ENCODE measurements at regions not wholly inside any gene's neighbourhood (a gene's known extent, or its start where the extent isn't known, plus 50 kb on each side); places are given as distances from the start of the nearest gene placed in this dataset.
"Not testable (repeated sequence)": the region's sequence is repeated elsewhere in the genome, so short reads cannot be mapped to it uniquely, and the experiment has no call there.

DNA sequence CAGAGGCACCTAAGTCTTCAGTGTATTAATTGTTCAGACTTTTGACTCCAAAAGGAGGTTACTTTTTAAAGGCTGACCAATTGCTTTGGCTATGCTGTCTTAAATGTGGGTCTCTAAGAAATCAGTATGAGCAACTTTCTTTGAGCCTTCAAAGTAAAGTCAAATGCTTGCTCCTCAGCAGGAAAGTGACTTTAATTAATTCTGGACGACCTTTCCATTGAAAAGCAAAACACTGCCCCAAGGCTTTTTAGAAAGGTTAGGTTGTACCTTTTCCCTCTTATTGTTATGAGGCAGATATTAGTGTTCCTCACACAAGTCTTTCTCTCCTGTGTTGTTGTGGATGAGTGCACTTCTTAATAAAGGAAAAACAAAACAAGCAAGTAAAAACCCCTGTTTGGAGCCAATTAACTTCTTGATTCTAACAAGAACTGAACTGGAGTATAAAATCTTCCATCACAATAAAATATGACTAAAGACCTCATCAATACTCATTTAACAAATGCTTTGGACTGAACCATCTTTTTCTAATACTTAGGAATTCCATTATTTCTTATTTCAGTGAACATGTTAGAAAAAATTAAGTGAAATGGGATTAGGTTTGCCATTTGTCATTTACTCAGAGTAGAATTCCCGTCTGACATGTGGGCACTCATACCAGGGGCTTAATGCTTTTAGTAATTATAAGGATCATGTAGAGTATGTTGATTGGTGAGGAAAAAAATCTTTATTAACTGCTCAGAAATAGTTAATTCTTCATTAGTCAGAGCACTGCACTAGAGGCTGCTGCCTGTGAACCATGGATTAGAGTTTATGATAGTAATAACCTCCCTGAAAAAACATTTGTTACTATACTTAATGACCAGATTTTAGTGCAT is 159.1 kb upstream of the ZNF608 start:
- peak; percentile 67 for DNase-seq

DNA sequence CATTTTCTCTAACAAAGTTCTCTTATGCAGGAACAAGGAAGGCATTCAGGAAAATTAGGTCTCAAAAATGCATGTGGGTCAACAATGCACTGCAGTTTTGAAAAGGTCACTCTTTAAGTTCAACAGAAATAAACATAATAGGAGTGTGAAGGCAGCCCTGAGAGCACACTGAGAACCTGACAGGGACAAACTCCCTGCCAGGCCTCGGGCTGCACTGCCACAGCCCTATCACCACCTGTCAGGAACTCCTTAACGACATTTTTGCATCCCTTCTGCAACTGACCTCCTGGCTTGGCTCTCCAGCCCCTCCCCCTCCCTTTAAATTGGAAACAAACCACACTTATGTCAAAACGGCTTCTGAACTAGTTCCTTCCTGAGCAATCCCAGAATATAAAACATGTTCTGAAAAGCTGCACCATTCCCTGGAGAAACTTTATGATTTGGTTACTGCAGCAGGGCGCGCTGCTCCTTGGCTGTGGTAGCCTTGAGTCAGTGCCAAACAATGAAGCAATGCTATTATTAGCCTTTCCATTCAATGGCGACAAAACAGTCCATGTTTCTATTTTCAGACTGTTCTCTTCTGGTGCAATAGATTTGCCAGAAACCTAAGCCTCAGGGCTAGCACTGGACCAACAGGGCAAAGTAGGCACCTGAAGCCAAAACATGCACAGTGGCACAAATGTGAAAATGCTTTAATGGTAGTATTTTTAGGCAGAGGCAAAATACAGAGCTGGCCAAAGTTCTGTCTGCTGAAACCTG is 160.1 kb upstream of the ZNF608 start:
- peak; percentile 40 for DNase-seq

DNA sequence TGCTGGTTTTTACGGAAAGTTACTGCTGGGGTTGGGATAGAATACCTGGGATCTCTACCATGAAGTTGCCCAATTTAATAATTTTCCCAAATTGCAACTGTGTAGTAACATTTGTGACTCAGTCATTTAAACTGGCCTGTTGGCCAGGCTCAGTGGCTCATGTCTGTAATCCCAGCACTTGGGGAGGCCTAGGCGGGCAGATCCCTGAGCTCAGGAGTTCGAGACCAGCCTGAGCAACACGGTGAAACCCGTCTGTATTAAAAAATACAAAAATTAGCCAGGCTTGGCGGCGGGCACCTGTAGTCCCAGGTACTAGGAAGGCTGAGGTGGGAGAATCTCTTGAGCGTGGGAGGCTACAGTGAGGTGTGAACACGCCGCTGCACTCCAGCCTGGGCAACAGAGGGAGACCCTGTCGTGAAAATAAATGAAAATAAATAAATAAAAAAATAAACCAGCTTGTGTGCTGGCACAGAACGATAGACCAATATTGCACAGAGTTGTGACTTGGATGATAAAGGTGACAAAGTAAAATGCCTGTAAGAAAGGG is 160.7 kb upstream of the ZNF608 start:
- DNase-seq, result no peak

DNA sequence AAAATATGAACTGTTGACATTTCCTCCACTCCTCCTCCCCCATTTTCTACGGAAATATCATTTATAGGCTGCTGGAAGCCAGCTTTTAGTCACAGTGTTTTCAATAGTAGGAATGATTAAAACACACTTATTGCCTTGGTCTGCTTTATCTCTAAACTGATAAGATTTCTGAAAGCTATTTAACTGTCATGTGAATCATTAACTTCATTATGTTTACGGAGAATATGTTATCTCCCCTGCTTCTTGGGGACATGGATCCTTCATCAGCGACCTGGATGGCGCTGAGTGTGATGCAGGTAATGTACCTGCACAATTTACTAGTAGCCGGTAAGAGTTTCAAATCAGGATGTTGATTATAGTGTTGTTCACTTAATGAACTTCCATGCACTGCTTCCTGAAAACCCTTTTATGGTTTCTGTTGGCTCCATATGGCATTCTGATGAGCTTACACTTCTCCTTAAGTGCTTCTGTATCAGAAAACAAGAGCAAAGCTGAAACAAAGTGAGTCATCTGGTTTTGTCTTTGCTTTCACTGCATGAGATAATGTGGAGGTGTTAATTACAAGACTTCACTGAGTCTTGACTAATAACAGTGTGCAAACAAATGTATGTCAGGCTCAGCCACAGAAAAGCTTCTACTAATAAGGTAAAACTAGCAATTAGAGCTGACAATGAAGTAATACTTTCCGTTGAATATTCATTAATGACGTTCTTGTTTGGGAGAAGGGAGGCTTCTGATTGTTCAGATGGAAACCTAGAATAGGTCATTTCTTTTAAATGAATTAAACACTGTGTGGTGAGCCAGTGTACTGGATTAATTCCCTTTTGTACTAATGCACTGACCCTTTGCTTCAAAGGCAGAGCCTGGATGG is 162.4 kb upstream of the ZNF608 start:
- DNase-seq, result peak; percentile 75

DNA sequence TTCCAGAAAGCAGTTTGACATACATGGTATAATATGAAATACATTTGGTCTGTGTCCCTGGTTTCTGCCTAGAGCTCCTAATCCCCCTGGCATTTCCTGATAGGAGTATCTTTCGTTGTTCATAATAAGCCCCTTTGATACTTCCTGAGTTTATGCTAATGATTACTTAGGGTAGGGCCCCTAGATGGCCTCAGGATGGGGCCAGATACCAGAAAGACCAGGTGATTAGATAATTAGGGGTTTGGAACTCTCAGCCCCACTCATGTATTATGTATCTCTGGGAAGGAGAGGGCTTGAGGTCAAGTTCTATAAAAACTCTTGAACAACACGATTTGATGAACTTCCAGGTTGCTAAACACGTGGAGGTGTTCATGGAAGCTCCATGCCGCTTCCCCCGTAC is 163.3 kb upstream of the ZNF608 start:
- DNase-seq, result peak; percentile 17

DNA sequence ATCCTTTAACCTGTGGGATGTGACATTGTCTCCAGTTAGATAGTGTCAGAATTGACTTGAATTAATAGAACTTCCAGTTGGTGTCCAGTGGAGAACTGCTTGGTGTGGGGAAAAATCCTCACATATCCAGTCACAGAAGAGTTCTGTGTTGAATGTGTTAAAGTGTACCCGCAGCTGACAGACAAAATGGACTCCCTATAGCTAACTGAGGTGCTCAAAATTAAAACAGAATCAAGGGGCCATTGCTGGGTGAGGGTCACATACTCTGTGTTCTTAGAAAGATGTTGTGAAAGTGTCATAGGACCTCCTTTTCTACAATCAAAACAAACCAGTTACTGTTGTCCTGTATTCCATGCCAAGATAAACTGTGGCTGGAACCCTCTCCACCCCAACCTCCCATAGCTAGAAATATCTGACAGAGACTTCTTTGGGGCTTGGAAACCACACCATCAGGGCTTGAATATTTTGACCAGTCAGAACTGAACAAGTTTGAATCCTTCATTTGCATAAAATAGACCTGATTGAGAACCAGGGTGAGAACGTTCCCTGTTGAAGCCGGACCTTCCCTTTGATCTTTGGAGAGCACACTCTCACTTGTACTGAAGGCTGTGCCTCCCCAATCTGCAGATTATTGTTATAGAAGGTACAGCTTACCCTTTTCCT is 164.0 kb upstream of the ZNF608 start:
- DNase-seq, result no peak

DNA sequence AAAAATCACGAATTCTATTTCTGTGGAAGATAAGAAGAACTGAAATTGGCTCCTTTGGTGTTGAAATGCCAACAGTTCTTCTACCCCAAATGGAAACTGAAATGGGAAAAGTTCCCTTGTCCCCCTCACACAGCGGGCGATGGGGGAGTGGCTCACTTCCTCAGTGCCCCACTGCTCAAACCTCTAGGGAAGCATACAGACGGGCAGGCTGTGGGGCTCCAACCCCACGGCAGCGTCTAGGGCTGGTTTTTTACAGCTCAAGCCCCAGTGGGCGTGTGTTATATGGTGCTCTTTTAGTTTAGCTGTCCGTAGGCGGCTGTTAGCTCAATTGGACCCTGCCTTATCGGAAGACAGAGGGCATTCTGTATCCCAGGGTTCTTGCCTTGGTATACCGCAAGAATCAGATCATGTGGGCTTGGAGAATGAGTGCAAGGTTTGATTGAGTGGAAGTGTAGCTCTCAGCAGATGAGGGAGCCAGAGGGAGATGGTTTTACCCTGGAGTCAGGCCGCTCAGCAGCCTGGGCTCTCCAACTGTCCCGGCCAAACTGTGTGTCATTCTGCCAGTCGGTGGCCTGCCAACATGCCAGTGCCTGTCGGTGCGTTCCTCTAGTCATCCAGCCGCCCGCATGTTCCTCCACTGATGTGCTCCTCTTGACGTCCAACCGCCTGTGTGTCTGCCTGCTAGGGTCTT is 166.3 kb upstream of the ZNF608 start:
- no peak for DNase-seq

DNA sequence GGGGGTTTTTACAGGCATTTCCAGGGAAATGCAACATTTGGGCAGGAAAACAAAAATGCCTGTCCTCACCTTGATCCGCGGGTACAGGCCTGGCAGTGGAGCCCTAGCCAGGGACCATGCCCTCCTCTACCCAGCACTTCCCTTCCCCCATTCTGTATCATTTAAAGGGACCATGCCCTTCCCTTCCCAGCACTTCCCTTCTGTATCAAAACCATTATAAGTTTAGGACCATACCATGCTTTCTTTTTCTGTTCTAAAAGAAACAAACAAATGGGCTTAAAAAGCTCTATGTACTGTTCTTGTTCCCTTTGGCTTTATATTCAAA is 166.9 kb upstream of the ZNF608 start:
- DNase-seq, result no peak

DNA sequence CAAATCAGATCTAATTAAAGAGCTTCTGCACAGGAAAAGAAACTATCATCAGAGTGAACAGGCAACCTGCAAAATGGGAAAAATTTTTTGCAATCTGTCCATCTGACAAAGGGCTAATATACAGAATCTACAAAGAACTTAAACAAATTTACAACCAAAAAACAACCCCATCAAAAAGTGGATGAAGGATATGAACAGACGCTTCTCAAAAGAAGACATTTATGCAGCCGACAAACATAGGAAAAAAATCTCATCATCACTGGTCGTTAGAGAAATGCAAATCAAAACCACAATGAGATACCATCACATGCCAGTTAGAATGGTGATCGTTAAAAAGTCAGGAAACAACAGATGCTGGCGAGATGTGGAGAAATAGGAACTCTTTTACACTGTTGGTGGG is 169.9 kb upstream of the ZNF608 start:
- not testable (repeated sequence) for DNase-seq

DNA sequence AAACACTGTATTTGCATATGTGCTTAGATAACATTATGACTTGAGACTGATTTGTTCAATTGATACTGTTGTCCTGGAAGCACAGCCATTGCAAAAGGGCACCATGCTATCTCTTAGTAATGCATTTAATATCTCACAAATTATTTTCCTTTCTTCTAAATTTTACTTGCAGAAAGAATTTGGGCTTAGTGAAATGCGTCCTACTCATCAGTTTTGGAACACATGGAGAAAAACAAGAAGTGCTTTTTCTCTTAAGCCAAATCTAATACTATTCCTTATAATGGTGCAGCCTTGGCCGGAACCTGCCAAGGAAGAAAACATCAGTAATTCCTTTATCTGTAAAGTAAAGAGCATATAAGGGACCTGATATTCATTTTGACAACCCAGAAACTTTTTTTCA is 172.2 kb upstream of the ZNF608 start:
- no peak for DNase-seq

DNA sequence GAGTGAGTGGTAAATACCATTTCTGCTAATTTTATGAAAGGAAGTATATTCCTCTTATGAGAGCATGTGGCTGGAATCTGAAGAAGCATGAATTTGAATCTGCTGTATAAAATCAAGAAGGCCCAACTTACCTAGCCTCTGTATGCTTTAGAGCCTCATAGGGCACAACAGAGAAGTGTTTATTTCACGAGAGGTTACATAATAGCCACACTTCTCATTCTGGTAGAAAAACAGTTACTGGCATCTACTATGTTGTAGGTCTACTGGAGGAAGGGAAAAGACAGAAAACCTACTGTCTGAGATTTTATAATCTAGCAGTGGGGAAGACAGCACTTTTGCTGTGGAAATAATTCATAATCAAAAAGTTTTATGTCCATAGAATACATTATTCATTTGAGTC is 172.6 kb upstream of the ZNF608 start:
- DNase-seq, result no peak

DNA sequence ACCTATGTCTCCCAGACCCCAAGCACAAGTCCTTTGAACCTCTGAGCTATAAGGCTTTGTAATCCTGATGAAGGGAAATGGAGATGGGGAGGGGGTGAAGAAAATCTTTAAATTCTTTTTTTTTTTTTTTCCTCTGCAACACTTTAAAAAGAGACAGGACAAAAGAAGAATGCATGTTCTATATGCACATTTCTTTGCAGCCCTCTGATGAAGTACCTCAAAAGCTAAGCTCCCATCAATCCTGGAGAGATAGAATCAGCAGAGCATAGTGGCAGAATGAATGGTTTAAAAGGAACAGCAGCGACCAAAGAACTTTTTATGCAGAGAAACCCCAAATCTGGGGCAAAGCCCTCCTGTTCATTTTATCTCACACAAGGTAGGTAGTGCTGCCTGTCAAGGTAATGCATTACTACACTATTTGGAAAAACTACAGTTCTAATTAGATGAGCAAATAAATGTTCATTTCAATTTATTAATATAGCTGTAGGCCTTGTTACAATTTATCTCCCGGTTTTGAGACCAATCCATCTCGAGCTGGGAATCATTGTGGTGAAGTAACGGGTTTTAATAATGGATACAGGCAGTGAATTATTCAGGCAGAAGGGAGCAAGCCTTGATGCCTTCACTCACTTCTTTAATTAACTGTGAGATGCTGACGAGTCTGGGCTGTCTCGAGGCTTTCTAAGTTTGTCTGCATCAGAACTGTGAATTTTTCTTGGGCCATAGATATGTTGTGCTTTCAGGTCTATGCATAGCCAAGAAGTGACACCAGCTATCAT is 173.5 kb upstream of the ZNF608 start:
- no peak for DNase-seq

DNA sequence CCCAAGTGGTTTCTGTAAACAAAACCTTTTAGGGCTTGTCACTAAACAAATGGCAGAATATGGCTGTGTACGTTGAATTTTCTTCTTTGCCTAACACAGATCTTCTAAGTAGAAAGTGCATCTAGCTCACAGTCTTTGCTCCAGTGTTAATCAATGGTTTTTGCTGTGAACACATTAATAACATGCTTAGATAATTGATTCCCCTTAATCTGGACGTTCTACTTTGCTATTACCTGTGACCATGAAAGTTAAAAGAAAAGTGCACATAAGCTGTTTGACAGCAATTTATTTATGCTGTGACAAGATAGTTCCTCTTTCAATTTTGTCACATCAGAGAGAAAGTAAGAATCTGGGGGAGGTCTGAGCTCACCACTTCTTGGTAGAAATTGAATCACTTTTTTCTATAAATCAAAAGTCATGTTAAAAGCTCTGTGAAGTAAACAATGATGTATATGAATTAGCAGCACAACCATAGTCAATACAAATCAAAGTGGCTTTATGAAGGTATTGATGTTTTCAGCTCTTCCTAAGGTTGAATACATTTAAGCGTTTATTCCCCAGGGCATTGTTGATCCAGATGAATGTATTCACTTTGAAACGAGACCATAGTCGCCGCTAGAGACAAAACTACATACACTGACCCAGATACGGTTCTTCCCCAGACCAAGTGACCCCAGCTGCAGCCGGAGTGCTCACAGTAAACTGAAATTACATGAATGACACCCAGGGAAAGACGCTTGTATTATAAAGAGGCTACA is 174.6 kb upstream of the ZNF608 start:
- peak; percentile 68 for DNase-seq

DNA sequence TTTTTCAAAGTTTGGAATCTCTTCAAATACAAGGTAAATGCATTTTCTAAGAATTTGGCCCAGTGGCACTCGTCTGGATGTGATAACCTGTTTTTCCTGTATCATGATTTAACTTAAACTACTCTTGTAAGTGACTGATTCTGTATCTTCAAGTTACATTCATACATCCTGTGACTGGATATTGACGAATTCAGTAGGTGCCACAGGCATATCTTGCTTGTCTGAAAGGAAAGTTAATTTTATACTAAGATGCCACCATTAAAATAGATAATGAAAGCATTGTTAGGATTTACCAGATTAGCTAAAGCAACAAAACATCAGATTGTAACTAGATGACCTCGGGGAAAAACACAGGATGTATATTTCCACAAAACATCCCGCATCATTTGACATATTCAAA is 175.3 kb upstream of the ZNF608 start:
- DNase-seq, result no peak

DNA sequence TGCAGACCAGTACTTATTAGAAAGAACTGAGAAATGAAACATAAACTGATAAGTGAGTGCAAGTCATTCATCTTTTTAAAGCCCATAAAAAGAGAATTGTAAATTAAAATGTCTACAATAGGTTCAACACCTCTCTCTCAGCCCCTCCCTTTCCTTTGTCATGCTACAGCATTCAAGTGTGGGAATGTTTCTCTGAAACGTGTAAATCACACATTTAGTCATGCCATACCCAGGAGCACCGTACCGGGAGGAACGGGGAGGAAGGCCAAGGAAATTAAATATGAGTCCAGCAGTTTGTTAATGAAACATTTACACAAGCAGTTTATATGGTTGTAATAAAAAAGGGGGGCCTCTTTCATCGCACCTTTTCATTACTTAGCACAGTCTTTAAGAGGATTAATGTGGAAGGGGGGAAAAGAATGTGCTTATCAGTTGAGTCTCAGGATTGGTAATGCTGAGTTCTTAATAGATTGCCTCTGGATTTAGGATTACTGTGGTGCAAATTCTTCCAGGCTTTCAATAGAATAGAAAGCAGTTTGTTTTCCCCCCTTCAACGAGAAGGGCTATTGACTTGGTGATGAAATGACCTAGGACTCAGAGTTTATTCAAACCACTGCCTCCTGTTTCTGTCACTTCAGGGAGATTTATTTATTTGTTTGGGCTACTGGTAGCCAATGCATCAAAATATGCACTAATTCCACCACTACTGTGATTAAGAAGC is 176.0 kb upstream of the ZNF608 start:
- DNase-seq, result peak; percentile 92

DNA sequence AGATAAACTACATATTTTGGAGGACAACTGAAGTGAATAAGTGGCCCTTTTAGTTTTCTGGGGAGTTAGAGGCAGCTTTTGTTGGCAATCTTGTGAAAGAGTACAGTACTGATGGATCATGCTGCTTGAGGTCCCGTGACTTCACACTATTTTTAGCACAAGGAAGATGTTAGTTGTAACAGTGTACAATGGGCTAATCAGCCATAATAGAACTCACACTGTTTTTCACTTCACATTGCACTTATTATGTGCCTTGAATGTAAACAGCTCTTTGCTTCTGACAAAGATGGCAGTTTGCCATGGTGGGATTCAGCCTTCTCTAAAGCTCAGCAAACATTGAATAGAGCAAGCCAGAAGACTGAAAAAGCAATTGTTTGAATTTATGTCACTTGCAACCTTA is 176.7 kb upstream of the ZNF608 start:
- DNase-seq, result peak; percentile 13

DNA sequence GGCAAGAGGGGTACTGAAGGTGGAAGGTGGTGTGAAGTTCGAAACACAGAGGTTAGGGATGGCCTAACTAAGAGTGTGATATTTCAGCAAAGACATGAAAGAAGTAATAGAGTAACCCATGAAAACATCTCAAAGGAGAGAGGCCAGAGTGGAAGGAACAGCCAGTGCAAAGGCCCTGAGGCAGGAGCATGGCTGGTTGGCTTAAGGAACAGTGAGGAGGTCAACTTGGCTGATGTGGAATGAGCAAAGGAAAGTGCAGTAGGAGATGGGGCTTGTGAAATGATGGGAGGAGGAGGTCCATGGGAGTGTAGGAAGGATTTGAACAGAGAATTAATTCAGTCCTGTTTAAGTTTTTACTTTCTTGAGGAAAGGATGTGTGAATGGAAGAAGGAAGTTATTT is 178.3 kb upstream of the ZNF608 start:
- DNase-seq, result no peak

DNA sequence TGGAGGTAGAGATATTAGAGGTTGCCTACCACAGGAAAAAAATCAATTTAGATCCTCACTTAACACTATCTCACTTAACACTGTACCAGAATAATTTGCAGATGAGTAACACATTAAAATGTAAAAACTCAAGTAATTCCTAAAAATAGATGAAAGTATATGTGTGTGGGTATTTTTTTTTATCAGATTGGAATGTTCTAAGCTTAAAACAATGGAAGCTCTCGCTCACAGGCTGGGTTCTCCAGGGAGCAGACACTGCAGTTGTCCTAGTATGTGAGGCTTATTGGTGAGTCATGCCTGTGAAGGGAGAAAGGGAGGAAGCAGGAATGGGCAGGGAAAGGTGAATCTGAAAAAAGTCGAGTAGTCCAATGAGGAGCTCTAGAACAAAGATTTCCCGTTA is 181.3 kb upstream of the ZNF608 start:
- DNase-seq, result no peak

DNA sequence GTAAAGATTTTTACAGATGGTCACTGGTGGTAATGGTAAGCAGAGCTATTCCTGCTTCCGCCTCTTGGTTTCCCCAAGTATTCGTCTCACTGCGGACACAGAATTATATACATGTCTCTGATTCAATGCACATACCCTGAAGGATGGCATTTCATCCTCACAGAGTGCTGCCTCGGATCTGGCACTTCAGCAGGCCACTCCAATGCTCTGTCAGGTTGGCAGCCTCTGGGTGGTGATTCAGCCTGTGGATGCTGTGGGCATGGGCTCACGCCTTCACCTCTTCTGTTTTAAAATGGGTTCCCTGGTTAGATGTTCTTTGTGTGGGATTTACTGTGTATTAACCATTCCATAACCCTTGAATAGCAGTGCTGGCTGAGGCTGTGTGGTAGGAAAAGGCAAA is 182.6 kb upstream of the ZNF608 start:
- no peak for DNase-seq
